WTC11 (cell line): ENCODE measurements at regions not wholly inside any gene's neighbourhood (a gene's known extent, or its start where the extent isn't known, plus 50 kb on each side); places are given as distances from the start of the nearest gene placed in this dataset.

Experiments used
- ATAC-seq: fragments of 200-7000 bp; cut with Tn5 transposase; 2 replicates; pipeline ENCODE4 v1.10.0; 2021; ENCODE audit warnings: mild to moderate bottlenecking, moderate library complexity
- CTCF ChIA-PET: fragments of 300-600 bp; sonication (Branson Sonifier 250); formaldehyde crosslinking; loops from one replicate; lab custom pipeline; 2021; ENCODE audit warnings: antibody characterized with exemption; lab: Charles Lee
- POLR2A ChIA-PET: fragments of 350-600 bp; sonication (Branson Sonifier 250); formaldehyde crosslinking; loops from one replicate; lab custom pipeline; 2021; ENCODE audit warnings: antibody characterized with exemption; lab: Charles Lee
- DNase-seq: peaks from one replicate; pipeline ENCODE4 v3.0.0; 2021; ENCODE audit warnings: low spot score
- H3K27ac Mint-ChIP-seq: 2 replicates; pipeline ENCODE4 v1.8.0; 2021; ENCODE audit warnings: mixed read lengths
- H3K27me3 Mint-ChIP-seq: 2 replicates; pipeline ENCODE4 v1.8.0; 2021; ENCODE audit warnings: low read depth, mild to moderate bottlenecking, moderate library complexity, mixed read lengths
- H3K36me3 Mint-ChIP-seq: 2 replicates; pipeline ENCODE4 v1.8.0; 2021; ENCODE audit warnings: mixed read lengths
- H3K4me1 Mint-ChIP-seq: 2 replicates; pipeline ENCODE4 v1.8.0; 2022; ENCODE audit warnings: mixed read lengths
- H3K4me3 Mint-ChIP-seq: 2 replicates; pipeline ENCODE4 v1.8.0; 2021; ENCODE audit warnings: mild to moderate bottlenecking, moderate library complexity, mixed read lengths
- H3K9me3 Mint-ChIP-seq: 2 replicates; pipeline ENCODE4 v1.8.0; 2021; ENCODE audit warnings: mixed read lengths
- CREB1 ChIP-seq: sonication (generic); formaldehyde crosslinking; IDR thresholded peaks from 2 replicates; pipeline ENCODE4 v1.8.0; 2023; ENCODE audit warnings: mild to moderate bottlenecking, missing genetic modification reagents
- ETV6 ChIP-seq: sonication (generic); formaldehyde crosslinking; IDR thresholded peaks from 2 replicates; pipeline ENCODE4 v1.8.1; 2022; ENCODE audit warnings: mild to moderate bottlenecking, missing genetic modification reagents
- FOXP1 ChIP-seq: sonication (generic); formaldehyde crosslinking; IDR thresholded peaks from 2 replicates; pipeline ENCODE4 v1.8.0; 2022; ENCODE audit warnings: missing genetic modification reagents, mild to moderate bottlenecking, moderate library complexity, borderline replicate concordance
- GRHL2 ChIP-seq: fragments of 250-450 bp; sonication (Bioruptor Pico); IDR thresholded peaks from 2 replicates; pipeline ENCODE4 v1.8.0; 2022; ENCODE audit warnings: mild to moderate bottlenecking, moderate library complexity; ENCODE audit not compliant: insufficient replicate concordance, severe bottlenecking
- JAZF1 ChIP-seq: fragments of 250-450 bp; sonication (Bioruptor Pico); IDR thresholded peaks from 2 replicates; pipeline ENCODE4 v1.9.0; 2021; ENCODE audit warnings: moderate library complexity, mild to moderate bottlenecking, inconsistent platforms
- MYBL2 ChIP-seq: sonication (generic); formaldehyde crosslinking; IDR thresholded peaks from 2 replicates; pipeline ENCODE4 v1.8.1; 2023; ENCODE audit warnings: mild to moderate bottlenecking, moderate library complexity, missing genetic modification reagents
- NFE2L1 ChIP-seq: sonication (generic); formaldehyde crosslinking; IDR thresholded peaks from 2 replicates; pipeline ENCODE4 v1.8.1; 2023; ENCODE audit warnings: missing genetic modification reagents
- NR3C1 ChIP-seq: sonication (generic); formaldehyde crosslinking; conservative IDR thresholded peaks from 2 replicates; pipeline ENCODE4 v1.8.1; 2023; ENCODE audit warnings: low read depth, mild to moderate bottlenecking, missing genetic modification reagents
- RORB ChIP-seq: fragments of 250-450 bp; sonication (Bioruptor Pico); IDR thresholded peaks from 2 replicates; pipeline ENCODE4 v1.9.0; 2021; ENCODE audit warnings: mild to moderate bottlenecking
- SMAD4 ChIP-seq: sonication (generic); formaldehyde crosslinking; IDR thresholded peaks from 2 replicates; pipeline ENCODE4 v1.8.0; 2022; ENCODE audit warnings: mild to moderate bottlenecking, missing genetic modification reagents
- ZBTB21 ChIP-seq: sonication (generic); formaldehyde crosslinking; IDR thresholded peaks from 2 replicates; pipeline ENCODE4 v1.8.1; 2023; ENCODE audit warnings: mild to moderate bottlenecking, missing genetic modification reagents, borderline replicate concordance
- ZNF138 ChIP-seq: sonication (generic); formaldehyde crosslinking; conservative IDR thresholded peaks from 2 replicates; pipeline ENCODE4 v1.8.1; 2022; ENCODE audit warnings: mild to moderate bottlenecking, moderate library complexity, missing genetic modification reagents
- TF ChIP-seq, protein P1 (sequence below): sonication (generic); formaldehyde crosslinking; IDR thresholded peaks from 2 replicates; pipeline ENCODE4 v1.8.0; 2022; ENCODE audit warnings: mild to moderate bottlenecking, missing genetic modification reagents
- TF ChIP-seq, protein P2 (sequence below): sonication (generic); formaldehyde crosslinking; IDR thresholded peaks from 2 replicates; pipeline ENCODE4 v1.8.1; 2022; ENCODE audit warnings: missing genetic modification reagents, borderline replicate concordance
- TF ChIP-seq, protein P3 (sequence below): sonication (generic); formaldehyde crosslinking; IDR thresholded peaks from 2 replicates; pipeline ENCODE4 v1.8.0; 2023; ENCODE audit warnings: mild to moderate bottlenecking, missing genetic modification reagents
- TF ChIP-seq, protein P4 (sequence below): sonication (generic); formaldehyde crosslinking; IDR thresholded peaks from 2 replicates; pipeline ENCODE4 v1.8.0; 2022; ENCODE audit warnings: mild to moderate bottlenecking, missing genetic modification reagents
- TF ChIP-seq, protein P5 (sequence below): sonication (generic); formaldehyde crosslinking; conservative IDR thresholded peaks from 2 replicates; pipeline ENCODE4 v1.8.1; 2023; ENCODE audit warnings: mild to moderate bottlenecking, low read depth, missing genetic modification reagents, moderate library complexity
- TF ChIP-seq, protein P6 (sequence below): fragments of 250-450 bp; sonication (Bioruptor Pico); IDR thresholded peaks from 2 replicates; pipeline ENCODE4 v1.8.0; 2021; ENCODE audit warnings: mild to moderate bottlenecking
- TF ChIP-seq, protein P7 (sequence below): sonication (generic); formaldehyde crosslinking; IDR thresholded peaks from 2 replicates; pipeline ENCODE4 v1.8.1; 2023; ENCODE audit warnings: mild to moderate bottlenecking, missing genetic modification reagents, borderline replicate concordance

DNA sequence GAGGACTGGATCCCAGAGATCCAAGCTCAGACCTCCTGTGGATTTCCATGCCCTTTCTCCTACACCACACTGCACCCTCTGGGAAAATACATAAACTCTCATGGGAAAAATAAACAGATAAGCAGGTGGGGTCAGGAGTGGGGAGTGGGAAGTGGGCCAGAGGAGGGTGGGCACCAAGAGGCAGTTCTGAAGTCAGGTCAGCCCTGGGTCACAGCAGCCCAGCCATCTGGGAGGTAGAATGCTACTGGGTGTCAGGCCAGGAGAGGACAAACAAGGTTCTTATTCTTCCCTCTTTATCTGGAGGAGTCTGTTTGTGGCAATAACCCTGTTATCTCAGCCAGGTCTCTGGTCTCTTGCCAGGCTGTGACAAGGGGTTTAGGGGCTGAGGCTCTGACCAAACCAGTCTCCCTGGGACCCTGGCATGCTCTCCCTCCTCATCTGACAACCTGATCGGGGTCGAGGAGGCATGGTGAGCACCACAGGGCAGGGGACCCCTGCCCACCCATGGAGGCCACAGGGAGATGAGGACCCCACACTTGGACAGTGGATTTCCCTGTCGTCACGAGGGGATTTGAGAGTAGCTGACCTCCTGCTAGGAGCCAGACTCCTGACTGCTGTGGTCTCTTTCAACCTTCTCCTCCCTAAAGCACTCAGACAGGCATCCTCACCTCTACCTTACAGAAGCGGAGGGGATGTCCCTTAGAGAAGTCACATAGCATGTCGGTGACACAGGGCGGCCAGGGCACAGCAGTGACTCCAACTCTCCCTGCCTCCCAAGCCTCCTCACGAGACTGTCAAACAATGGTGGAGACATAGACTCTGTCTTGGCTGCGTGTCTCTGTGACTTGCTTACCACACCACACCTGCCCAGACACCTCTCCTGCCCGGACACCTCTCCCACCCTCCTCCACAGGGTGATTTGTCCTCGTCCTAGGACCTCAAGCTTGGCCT, 51.3 kb upstream of the IFFO2 start:
- DNase-seq (no peak), ATAC-seq (no peak)
- no peak overlapping the region for H3K27ac Mint-ChIP-seq
- ChIA-PET CTCF (interaction anchor here (1.4 kb wide), 1 partner anchor 94 kb away, joined by 8 read pairs; no protein-coding TSS in a partner anchor), POLR2A (no interaction called here)
- H3K27me3 Mint-ChIP-seq: peaks cover 4% of the 10 kb centered on the region; the same call in 1 of the 2 replicates
- H3K4me1 Mint-ChIP-seq: peaks cover 42% of the 10 kb centered on the region
- no peak overlapping the region for H3K4me3 Mint-ChIP-seq
- H3K9me3 Mint-ChIP-seq: peaks cover 6% of the 10 kb centered on the region
- H3K36me3 Mint-ChIP-seq: no peaks in the 10 kb centered on the region
- TF ChIP-seq ETV6 (no peak), GRHL2 (no peak), JAZF1 (no peak), CREB1 (CRISPR knock-in tag) (no peak), SMAD4 (CRISPR knock-in tag) (no peak), RORB (no peak), NFE2L1 (CRISPR knock-in tag) (no peak), ZNF138 (no peak), NR3C1 (CRISPR knock-in tag) (no peak), MYBL2 (no peak), FOXP1 (CRISPR knock-in tag) (no peak), ZBTB21 (CRISPR knock-in tag) (no peak)
- TF ChIP-seq, protein P1, sequence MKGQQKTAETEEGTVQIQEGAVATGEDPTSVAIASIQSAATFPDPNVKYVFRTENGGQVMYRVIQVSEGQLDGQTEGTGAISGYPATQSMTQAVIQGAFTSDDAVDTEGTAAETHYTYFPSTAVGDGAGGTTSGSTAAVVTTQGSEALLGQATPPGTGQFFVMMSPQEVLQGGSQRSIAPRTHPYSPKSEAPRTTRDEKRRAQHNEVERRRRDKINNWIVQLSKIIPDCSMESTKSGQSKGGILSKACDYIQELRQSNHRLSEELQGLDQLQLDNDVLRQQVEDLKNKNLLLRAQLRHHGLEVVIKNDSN (CRISPR knock-in tag): no peak
- TF ChIP-seq, protein P2, sequence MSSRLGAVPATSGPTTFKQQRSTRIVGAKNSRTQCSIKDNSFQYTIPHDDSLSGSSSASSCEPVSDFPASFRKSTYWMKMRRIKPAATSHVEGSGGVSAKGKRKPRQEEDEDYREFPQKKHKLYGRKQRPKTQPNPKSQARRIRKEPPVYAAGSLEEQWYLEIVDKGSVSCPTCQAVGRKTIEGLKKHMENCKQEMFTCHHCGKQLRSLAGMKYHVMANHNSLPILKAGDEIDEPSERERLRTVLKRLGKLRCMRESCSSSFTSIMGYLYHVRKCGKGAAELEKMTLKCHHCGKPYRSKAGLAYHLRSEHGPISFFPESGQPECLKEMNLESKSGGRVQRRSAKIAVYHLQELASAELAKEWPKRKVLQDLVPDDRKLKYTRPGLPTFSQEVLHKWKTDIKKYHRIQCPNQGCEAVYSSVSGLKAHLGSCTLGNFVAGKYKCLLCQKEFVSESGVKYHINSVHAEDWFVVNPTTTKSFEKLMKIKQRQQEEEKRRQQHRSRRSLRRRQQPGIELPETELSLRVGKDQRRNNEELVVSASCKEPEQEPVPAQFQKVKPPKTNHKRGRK (CRISPR knock-in tag): no peak
- TF ChIP-seq, protein P3, sequence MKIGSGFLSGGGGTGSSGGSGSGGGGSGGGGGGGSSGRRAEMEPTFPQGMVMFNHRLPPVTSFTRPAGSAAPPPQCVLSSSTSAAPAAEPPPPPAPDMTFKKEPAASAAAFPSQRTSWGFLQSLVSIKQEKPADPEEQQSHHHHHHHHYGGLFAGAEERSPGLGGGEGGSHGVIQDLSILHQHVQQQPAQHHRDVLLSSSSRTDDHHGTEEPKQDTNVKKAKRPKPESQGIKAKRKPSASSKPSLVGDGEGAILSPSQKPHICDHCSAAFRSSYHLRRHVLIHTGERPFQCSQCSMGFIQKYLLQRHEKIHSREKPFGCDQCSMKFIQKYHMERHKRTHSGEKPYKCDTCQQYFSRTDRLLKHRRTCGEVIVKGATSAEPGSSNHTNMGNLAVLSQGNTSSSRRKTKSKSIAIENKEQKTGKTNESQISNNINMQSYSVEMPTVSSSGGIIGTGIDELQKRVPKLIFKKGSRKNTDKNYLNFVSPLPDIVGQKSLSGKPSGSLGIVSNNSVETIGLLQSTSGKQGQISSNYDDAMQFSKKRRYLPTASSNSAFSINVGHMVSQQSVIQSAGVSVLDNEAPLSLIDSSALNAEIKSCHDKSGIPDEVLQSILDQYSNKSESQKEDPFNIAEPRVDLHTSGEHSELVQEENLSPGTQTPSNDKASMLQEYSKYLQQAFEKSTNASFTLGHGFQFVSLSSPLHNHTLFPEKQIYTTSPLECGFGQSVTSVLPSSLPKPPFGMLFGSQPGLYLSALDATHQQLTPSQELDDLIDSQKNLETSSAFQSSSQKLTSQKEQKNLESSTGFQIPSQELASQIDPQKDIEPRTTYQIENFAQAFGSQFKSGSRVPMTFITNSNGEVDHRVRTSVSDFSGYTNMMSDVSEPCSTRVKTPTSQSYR (CRISPR knock-in tag): no peak
- TF ChIP-seq, protein P4, sequence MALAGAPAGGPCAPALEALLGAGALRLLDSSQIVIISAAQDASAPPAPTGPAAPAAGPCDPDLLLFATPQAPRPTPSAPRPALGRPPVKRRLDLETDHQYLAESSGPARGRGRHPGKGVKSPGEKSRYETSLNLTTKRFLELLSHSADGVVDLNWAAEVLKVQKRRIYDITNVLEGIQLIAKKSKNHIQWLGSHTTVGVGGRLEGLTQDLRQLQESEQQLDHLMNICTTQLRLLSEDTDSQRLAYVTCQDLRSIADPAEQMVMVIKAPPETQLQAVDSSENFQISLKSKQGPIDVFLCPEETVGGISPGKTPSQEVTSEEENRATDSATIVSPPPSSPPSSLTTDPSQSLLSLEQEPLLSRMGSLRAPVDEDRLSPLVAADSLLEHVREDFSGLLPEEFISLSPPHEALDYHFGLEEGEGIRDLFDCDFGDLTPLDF (CRISPR knock-in tag): no peak
- TF ChIP-seq, protein P5, sequence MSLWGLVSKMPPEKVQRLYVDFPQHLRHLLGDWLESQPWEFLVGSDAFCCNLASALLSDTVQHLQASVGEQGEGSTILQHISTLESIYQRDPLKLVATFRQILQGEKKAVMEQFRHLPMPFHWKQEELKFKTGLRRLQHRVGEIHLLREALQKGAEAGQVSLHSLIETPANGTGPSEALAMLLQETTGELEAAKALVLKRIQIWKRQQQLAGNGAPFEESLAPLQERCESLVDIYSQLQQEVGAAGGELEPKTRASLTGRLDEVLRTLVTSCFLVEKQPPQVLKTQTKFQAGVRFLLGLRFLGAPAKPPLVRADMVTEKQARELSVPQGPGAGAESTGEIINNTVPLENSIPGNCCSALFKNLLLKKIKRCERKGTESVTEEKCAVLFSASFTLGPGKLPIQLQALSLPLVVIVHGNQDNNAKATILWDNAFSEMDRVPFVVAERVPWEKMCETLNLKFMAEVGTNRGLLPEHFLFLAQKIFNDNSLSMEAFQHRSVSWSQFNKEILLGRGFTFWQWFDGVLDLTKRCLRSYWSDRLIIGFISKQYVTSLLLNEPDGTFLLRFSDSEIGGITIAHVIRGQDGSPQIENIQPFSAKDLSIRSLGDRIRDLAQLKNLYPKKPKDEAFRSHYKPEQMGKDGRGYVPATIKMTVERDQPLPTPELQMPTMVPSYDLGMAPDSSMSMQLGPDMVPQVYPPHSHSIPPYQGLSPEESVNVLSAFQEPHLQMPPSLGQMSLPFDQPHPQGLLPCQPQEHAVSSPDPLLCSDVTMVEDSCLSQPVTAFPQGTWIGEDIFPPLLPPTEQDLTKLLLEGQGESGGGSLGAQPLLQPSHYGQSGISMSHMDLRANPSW (CRISPR knock-in tag): no peak
- TF ChIP-seq, protein P6, sequence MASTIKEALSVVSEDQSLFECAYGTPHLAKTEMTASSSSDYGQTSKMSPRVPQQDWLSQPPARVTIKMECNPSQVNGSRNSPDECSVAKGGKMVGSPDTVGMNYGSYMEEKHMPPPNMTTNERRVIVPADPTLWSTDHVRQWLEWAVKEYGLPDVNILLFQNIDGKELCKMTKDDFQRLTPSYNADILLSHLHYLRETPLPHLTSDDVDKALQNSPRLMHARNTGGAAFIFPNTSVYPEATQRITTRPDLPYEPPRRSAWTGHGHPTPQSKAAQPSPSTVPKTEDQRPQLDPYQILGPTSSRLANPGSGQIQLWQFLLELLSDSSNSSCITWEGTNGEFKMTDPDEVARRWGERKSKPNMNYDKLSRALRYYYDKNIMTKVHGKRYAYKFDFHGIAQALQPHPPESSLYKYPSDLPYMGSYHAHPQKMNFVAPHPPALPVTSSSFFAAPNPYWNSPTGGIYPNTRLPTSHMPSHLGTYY (CRISPR knock-in tag): no peak
- TF ChIP-seq, protein P7, sequence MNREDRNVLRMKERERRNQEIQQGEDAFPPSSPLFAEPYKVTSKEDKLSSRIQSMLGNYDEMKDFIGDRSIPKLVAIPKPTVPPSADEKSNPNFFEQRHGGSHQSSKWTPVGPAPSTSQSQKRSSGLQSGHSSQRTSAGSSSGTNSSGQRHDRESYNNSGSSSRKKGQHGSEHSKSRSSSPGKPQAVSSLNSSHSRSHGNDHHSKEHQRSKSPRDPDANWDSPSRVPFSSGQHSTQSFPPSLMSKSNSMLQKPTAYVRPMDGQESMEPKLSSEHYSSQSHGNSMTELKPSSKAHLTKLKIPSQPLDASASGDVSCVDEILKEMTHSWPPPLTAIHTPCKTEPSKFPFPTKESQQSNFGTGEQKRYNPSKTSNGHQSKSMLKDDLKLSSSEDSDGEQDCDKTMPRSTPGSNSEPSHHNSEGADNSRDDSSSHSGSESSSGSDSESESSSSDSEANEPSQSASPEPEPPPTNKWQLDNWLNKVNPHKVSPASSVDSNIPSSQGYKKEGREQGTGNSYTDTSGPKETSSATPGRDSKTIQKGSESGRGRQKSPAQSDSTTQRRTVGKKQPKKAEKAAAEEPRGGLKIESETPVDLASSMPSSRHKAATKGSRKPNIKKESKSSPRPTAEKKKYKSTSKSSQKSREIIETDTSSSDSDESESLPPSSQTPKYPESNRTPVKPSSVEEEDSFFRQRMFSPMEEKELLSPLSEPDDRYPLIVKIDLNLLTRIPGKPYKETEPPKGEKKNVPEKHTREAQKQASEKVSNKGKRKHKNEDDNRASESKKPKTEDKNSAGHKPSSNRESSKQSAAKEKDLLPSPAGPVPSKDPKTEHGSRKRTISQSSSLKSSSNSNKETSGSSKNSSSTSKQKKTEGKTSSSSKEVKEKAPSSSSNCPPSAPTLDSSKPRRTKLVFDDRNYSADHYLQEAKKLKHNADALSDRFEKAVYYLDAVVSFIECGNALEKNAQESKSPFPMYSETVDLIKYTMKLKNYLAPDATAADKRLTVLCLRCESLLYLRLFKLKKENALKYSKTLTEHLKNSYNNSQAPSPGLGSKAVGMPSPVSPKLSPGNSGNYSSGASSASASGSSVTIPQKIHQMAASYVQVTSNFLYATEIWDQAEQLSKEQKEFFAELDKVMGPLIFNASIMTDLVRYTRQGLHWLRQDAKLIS: no peak
- TF ChIP-seq, all 79 proteins: peak for 0
